Activated B cell treated with CpG ODN at 0.5 μM for 24 hours (primary cell): ENCODE measurements at regions not wholly inside any gene's neighbourhood (a gene's known extent, or its start where the extent isn't known, plus 50 kb on each side); places are given as distances from the start of the nearest gene placed in this dataset.

Source experiments
- ATAC-seq: fragments of 200-7000 bp; cut with Tn5 transposase; one replicate; pipeline ENCODE4 v1.10.0; 2021; ENCODE audit warnings: low read depth, mild to moderate bottlenecking, moderate library complexity
- CTCF ChIA-PET: fragments of 350-600 bp; sonication (Branson Sonifier 250); formaldehyde crosslinking; loops from one replicate; lab custom pipeline; 2021; ENCODE audit warnings: antibody characterized with exemption; lab: Charles Lee
- POLR2A ChIA-PET: fragments of 350-600 bp; sonication (Branson Sonifier 250); formaldehyde crosslinking; loops from one replicate; lab custom pipeline; 2021; ENCODE audit warnings: antibody characterized with exemption; lab: Charles Lee
- DNase-seq: peaks from one replicate; pipeline ENCODE4 v3.0.0; 2022
- H3K27ac Mint-ChIP-seq: one replicate; pipeline ENCODE4 v1.8.0; 2020; ENCODE audit warnings: mixed read lengths
- H3K27me3 Mint-ChIP-seq: one replicate; pipeline ENCODE4 v1.8.0; 2021; ENCODE audit warnings: mixed read lengths
- H3K36me3 Mint-ChIP-seq: one replicate; pipeline ENCODE4 v1.8.0; 2021; ENCODE audit warnings: low read depth, mixed read lengths
- H3K4me1 Mint-ChIP-seq: one replicate; pipeline ENCODE4 v1.8.0; 2021; ENCODE audit warnings: mixed read lengths
- H3K4me3 Mint-ChIP-seq: one replicate; pipeline ENCODE4 v1.8.0; 2020; ENCODE audit warnings: mild to moderate bottlenecking, mixed read lengths
- H3K9me3 Mint-ChIP-seq: one replicate; pipeline ENCODE4 v1.8.0; 2020; ENCODE audit warnings: mixed read lengths
- CTCF ChIP-seq: fragments of 200-600 bp; IDR thresholded peaks from one replicate; pipeline ENCODE4 v1.8.0; 2022; ENCODE audit warnings: antibody characterized with exemption, mild to moderate bottlenecking
- intact Hi-C: fragments of 100-400 bp; cut with micrococcal nuclease; formaldehyde crosslinking; loops from one replicate; pipeline ENCODE4 v1.15.1; 2024

GRCh38 chr7:41917-42565 lies 150.3 kb upstream of the FAM20C start:
- POLR2A ChIA-PET = no interaction called here
- Mint-ChIP-seq H3K4me3 (no peak overlapping the region), H3K27me3 (peaks cover 21% of the 10 kb centered on the region), H3K9me3 (no peaks in the 10 kb centered on the region), H3K27ac (no peak overlapping the region), H3K4me1 (no peaks in the 10 kb centered on the region), H3K36me3 (no peaks in the 10 kb centered on the region)
- TF ChIP-seq CTCF = no peak
- intact Hi-C loops = no loop called here
- ATAC-seq (no peak), DNase-seq (no peak)
- CTCF ChIA-PET = no interaction called here

GRCh38 chr7:43791-44540 lies 148.4 kb upstream of the FAM20C start:
- Mint-ChIP-seq H3K4me3 (no peak overlapping the region), H3K27ac (no peak overlapping the region), H3K9me3 (no peaks in the 10 kb centered on the region), H3K27me3 (peaks cover 22% of the 10 kb centered on the region), H3K36me3 (no peaks in the 10 kb centered on the region), H3K4me1 (no peaks in the 10 kb centered on the region)
- intact Hi-C loops = no loop called here
- TF ChIP-seq CTCF = no peak
- DNase-seq = no peak
- ChIA-PET CTCF (no interaction called here), POLR2A (no interaction called here)
- ATAC-seq = no peak

- POLR2A ChIA-PET = no interaction called here
- Mint-ChIP-seq H3K36me3 (no peaks in the 10 kb centered on the region), H3K27me3 (peaks cover 22% of the 10 kb centered on the region), H3K9me3 (no peaks in the 10 kb centered on the region), H3K4me1 (no peaks in the 10 kb centered on the region), H3K27ac (no peak overlapping the region), H3K4me3 (no peak overlapping the region)
- no peak for TF ChIP-seq CTCF
- DNase-seq (no peak), ATAC-seq (no peak)
- intact Hi-C loops = no loop called here
- CTCF ChIA-PET = no interaction called here
Measured at GRCh38 chr7:44541-44896, 147.9 kb upstream of the FAM20C start.

GRCh38 chr7:45106-46090 lies 147.0 kb upstream of the FAM20C start:
- DNase-seq = no peak
- H3K9me3 Mint-ChIP-seq = no peaks in the 10 kb centered on the region
- POLR2A ChIA-PET = no interaction called here
- peaks cover 22% of the 10 kb centered on the region for H3K27me3 Mint-ChIP-seq
- no peaks in the 10 kb centered on the region for H3K36me3 Mint-ChIP-seq
- CTCF ChIA-PET = no interaction called here
- H3K27ac Mint-ChIP-seq = no peak overlapping the region
- no peak for ATAC-seq
- H3K4me3 Mint-ChIP-seq = no peak overlapping the region
- no peaks in the 10 kb centered on the region for H3K4me1 Mint-ChIP-seq
- intact Hi-C loops = no loop called here
- TF ChIP-seq CTCF = no peak
